Tibial nerve (tissue), 4 donors: ENCODE measurements at regions not wholly inside any gene's neighbourhood (a gene's known extent, or its start where the extent isn't known, plus 50 kb on each side); places are given as distances from the start of the nearest gene placed in this dataset.

ENCODE experiments used
- DNase-seq, 2 donors: peaks; one replicate each; pipeline ENCODE4 v3.0.0-alpha.2; 2019; ENCODE audit warnings: low spot score in 2 of 2
- H3K27ac ChIP-seq, 4 donors: fragments of 200-600 bp; sonication (generic) in 3 of 4; one replicate each; pipeline ENCODE4 v1.5.1; 2017 to 2019; ENCODE audit warnings: mild to moderate bottlenecking in 1 of 4
- H3K27me3 ChIP-seq, 2 donors: fragments of 200-600 bp; sonication (generic) in 1 of 2; one replicate each; pipeline versions ENCODE4 v1.5.1 to v1.6.0; 2017 to 2019
- H3K36me3 ChIP-seq, 3 donors: fragments of 200-600 bp; sonication (generic); one replicate each; pipeline ENCODE4 v1.5.1; 2018 to 2019
- H3K4me1 ChIP-seq, 4 donors: fragments of 200-600 bp; sonication (generic) in 3 of 4; one replicate each; pipeline ENCODE4 v1.5.1; 2017 to 2019
- H3K4me3 ChIP-seq, 4 donors: fragments of 200-600 bp; sonication (generic) in 3 of 4; one replicate each; pipeline ENCODE4 v1.5.1; 2017 to 2019; ENCODE audit warnings: mild to moderate bottlenecking in 1 of 4, moderate library complexity in 1 of 4
- H3K9me3 ChIP-seq, 4 donors: fragments of 200-600 bp; sonication (generic) in 3 of 4; one replicate each; pipeline ENCODE4 v1.5.1; 2017 to 2019
- CTCF ChIP-seq, 5 experiments: fragments of 200-600 bp in 3 of 5; fragments of 450-650 bp in 2 of 5; sonication (generic) in 3 of 5; IDR thresholded peaks; one replicate each; pipeline ENCODE4 v1.5.1; 2016 to 2019; ENCODE audit warnings: antibody characterized with exemption in 5 of 5, mild to moderate bottlenecking in 3 of 5, moderate library complexity in 2 of 5
- EP300 ChIP-seq, 2 donors: sonication (generic); formaldehyde crosslinking; IDR thresholded peaks; one replicate each; pipeline ENCODE4 v1.6.1; 2017; ENCODE audit warnings: antibody characterized with exemption in 2 of 2, mild to moderate bottlenecking in 1 of 2
- POLR2A ChIP-seq, 2 donors: fragments of 450-650 bp; IDR thresholded peaks; one replicate each; pipeline ENCODE4 v1.6.1; 2017; ENCODE audit warnings: antibody characterized with exemption in 2 of 2, mild to moderate bottlenecking in 2 of 2, moderate library complexity in 2 of 2
- WGBS, 2 donors: methylation state at CpG; one replicate each; pipeline ENCODE4 v1.1.5; 2018; 5-methylcytosine and 5-hydroxymethylcytosine counted together

GRCh38 chr7:54827734-54828133 is 68.7 kb upstream of the SEC61G start:
- H3K36me3 ChIP-seq, result no peaks in the 10 kb centered on the region
- no peak for DNase-seq
- peaks cover 0 to 5% (median 0%) of the 10 kb centered on the region in 4 donors for H3K9me3 ChIP-seq
- TF ChIP-seq CTCF (IDR thresholded peaks at IDR 0.05) (no peak), EP300 (IDR thresholded peaks at IDR 0.05) (no peak), POLR2A (IDR thresholded peaks at IDR 0.05) (no peak)
- no peak overlapping the region for H3K4me3 ChIP-seq
- peaks cover 0 to 2% (median 0%) of the 10 kb centered on the region in 4 donors for H3K4me1 ChIP-seq
- no peak overlapping the region for H3K27ac ChIP-seq
- H3K27me3 ChIP-seq, result no peaks in the 10 kb centered on the region
- WGBS, 2 donors, result 79 to 83% methylated on average over 4 of the region's 4 CpGs

DNA sequence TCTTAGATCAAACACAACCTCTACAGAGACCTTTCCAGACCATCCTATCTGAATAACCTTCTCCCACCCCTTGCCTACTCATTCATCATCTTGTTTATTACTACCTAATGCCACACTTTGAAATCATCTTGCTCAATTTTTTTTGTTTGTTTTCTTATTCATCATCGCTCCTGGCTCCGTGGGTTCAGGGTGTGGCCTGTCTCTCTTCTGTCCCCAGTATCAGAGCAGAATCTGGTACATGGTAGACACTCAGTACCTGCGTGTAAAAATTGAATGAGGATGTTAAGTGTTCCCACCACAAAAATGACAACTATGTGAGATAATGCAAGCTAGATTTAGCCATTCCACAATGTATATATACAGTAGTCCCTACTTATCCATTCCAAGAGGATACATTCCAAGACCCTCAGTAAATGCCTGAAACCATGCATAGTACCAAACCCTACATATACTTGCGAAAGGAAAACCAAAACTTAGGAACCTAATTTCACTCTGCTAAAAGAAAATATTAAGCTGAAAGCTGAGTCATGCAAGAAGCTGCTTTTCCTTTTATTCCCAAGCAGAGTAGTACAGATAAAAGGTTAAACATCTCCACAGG is 72.1 kb upstream of the SEC61G start:
- Histone ChIP-seq H3K27ac (no peak overlapping the region), H3K4me3 (no peak overlapping the region), H3K9me3 (peaks cover 0 to 5% (median 0%) of the 10 kb centered on the region in 4 donors), H3K4me1 (no peaks in the 10 kb centered on the region), H3K27me3 (no peaks in the 10 kb centered on the region), H3K36me3 (no peaks in the 10 kb centered on the region)
- no peak for DNase-seq
- 90% methylated on average over 4 of the region's 4 CpGs for WGBS, 2 donors
- TF ChIP-seq CTCF (IDR thresholded peaks at IDR 0.05) (no peak), EP300 (IDR thresholded peaks at IDR 0.05) (no peak), POLR2A (IDR thresholded peaks at IDR 0.05) (no peak)

- Histone ChIP-seq H3K27ac (no peak overlapping the region), H3K36me3 (no peaks in the 10 kb centered on the region), H3K4me1 (no peaks in the 10 kb centered on the region), H3K9me3 (peaks cover 0 to 5% (median 0%) of the 10 kb centered on the region in 4 donors), H3K27me3 (no peaks in the 10 kb centered on the region), H3K4me3 (no peak overlapping the region)
- TF ChIP-seq EP300 (IDR thresholded peaks at IDR 0.05) (no peak), CTCF (IDR thresholded peaks at IDR 0.05) (no peak), POLR2A (IDR thresholded peaks at IDR 0.05) (no peak)
- WGBS, 2 donors, result 70 to 85% methylated on average over 7 of the region's 7 CpGs
- no peak for DNase-seq
Measured at GRCh38 chr7:54831644-54832095, 72.7 kb upstream of the SEC61G start.

GRCh38 chr7:54833001-54833467 is 74.0 kb upstream of the SEC61G start:
- H3K27me3 ChIP-seq, result no peaks in the 10 kb centered on the region
- no peaks in the 10 kb centered on the region for H3K9me3 ChIP-seq
- no peak for DNase-seq
- 93 to 94% methylated on average over 22 to 39 of the region's 39 CpGs for WGBS, 2 donors
- H3K36me3 ChIP-seq, result no peaks in the 10 kb centered on the region
- H3K27ac ChIP-seq, result no peak overlapping the region
- TF ChIP-seq EP300 (IDR thresholded peaks at IDR 0.05), result no peak
- no peak for TF ChIP-seq CTCF (IDR thresholded peaks at IDR 0.05)
- no peak for TF ChIP-seq POLR2A (IDR thresholded peaks at IDR 0.05)
- H3K4me1 ChIP-seq, result peaks cover 0 to 11% (median 3%) of the 10 kb centered on the region in 4 donors
- H3K4me3 ChIP-seq, result no peak overlapping the region

- H3K4me3 ChIP-seq, result no peak overlapping the region
- no peaks in the 10 kb centered on the region for H3K27me3 ChIP-seq
- H3K36me3 ChIP-seq, result no peaks in the 10 kb centered on the region
- peaks cover 0 to 38% (median 4%) of the 10 kb centered on the region in 4 donors for H3K4me1 ChIP-seq
- TF ChIP-seq EP300 (IDR thresholded peaks at IDR 0.05), result peak; percentile 44 to 76
- no peak for TF ChIP-seq POLR2A (IDR thresholded peaks at IDR 0.05)
- 54 to 81% methylated on average over 7 of the region's 7 CpGs for WGBS, 2 donors
- peak overlapping the region in 2 of 4 donors; percentile 82 to 85 for H3K27ac ChIP-seq
- peak in 1 of 2 donors; percentile 46 for DNase-seq
- H3K9me3 ChIP-seq, result no peaks in the 10 kb centered on the region
Measured at GRCh38 chr7:54837168-54837567, 78.2 kb upstream of the SEC61G start.
